HepG2 (cell line): ENCODE measurements at regions not wholly inside any gene's neighbourhood (a gene's known extent, or its start where the extent isn't known, plus 50 kb on each side); places are given as distances from the start of the nearest gene placed in this dataset.
A peak's percentile ranks its signal among the peaks of the same experiment; 100 is the strongest.

ENCODE experiments used
- BRD4 ChIP-seq: sonication (generic); formaldehyde crosslinking; IDR thresholded peaks from 2 replicates; pipeline ENCODE4 v1.4.0; 2020; ENCODE audit warnings: missing genetic modification reagents
- DNMT3B ChIP-seq: conservative IDR thresholded peaks from 2 replicates; pipeline ENCODE4 v1.6.1; 2016; ENCODE audit warnings: missing biosample characterization, control low read depth
- FOXK1 ChIP-seq: sonication (generic); formaldehyde crosslinking; IDR thresholded peaks from 2 replicates; pipeline ENCODE4 v1.4.0; 2020; ENCODE audit warnings: low read depth, missing genetic modification reagents, borderline replicate concordance
- FOXK2 ChIP-seq: fragments of 450-650 bp; IDR thresholded peaks from 2 replicates; pipeline ENCODE4 v1.6.1; 2016
- MIER2 ChIP-seq: IDR thresholded peaks from 2 replicates; pipeline ENCODE4 v1.6.1; 2016; ENCODE audit warnings: missing biosample characterization, missing genetic modification reagents
- NFATC3 ChIP-seq: sonication (generic); formaldehyde crosslinking; IDR thresholded peaks from 2 replicates; pipeline ENCODE4 v1.5.1; 2020; ENCODE audit warnings: mild to moderate bottlenecking, missing genetic modification reagents
- ONECUT2 ChIP-seq: sonication (generic); formaldehyde crosslinking; IDR thresholded peaks from 2 replicates; pipeline ENCODE4 v1.4.0; 2020; ENCODE audit warnings: missing genetic modification reagents
- RFXANK ChIP-seq: IDR thresholded peaks from 2 replicates; pipeline ENCODE4 v1.6.1; 2016
- RORA ChIP-seq: sonication (generic); formaldehyde crosslinking; IDR thresholded peaks from 2 replicates; pipeline ENCODE4 v1.5.0; 2020; ENCODE audit warnings: mild to moderate bottlenecking, missing genetic modification reagents, moderate library complexity
- SATB2 ChIP-seq: sonication (generic); formaldehyde crosslinking; IDR thresholded peaks from 2 replicates; pipeline ENCODE4 v1.5.0; 2020; ENCODE audit warnings: missing genetic modification reagents
- SRSF1 ChIP-seq: fragments of 200-400 bp; formaldehyde crosslinking; optimal IDR thresholded peaks from 2 replicates; pipeline ENCODE3; 2017; ENCODE audit warnings: mild to moderate bottlenecking, low read depth, low read length, moderate library complexity
- ZBTB1 ChIP-seq: sonication (generic); formaldehyde crosslinking; IDR thresholded peaks from 2 replicates; pipeline ENCODE4 v1.4.0; 2020; ENCODE audit warnings: missing genetic modification reagents, borderline replicate concordance
- ZBTB7A ChIP-seq: sonication (generic); formaldehyde crosslinking; IDR thresholded peaks from 2 replicates; pipeline ENCODE4 v1.8.0; 2022; ENCODE audit warnings: mild to moderate bottlenecking, missing genetic modification reagents
- ZNF484 ChIP-seq: sonication (generic); formaldehyde crosslinking; IDR thresholded peaks from 2 replicates; pipeline ENCODE4 v1.5.1; 2020; ENCODE audit warnings: mild to moderate bottlenecking, low read depth, missing genetic modification reagents, borderline replicate concordance
- ZNF496 ChIP-seq: sonication (generic); formaldehyde crosslinking; IDR thresholded peaks from 2 replicates; pipeline ENCODE4 v1.8.1; 2023; ENCODE audit warnings: mild to moderate bottlenecking, moderate library complexity, missing genetic modification reagents; ENCODE audit not compliant: insufficient replicate concordance
- ZNF503 ChIP-seq: sonication (generic); formaldehyde crosslinking; IDR thresholded peaks from 2 replicates; pipeline ENCODE4 v1.4.0; 2020; ENCODE audit warnings: missing genetic modification reagents
- ZNF564 ChIP-seq: sonication (generic); formaldehyde crosslinking; IDR thresholded peaks from 2 replicates; pipeline ENCODE4 v1.8.1; 2023; ENCODE audit warnings: mild to moderate bottlenecking, missing genetic modification reagents
- ZNF646 ChIP-seq: sonication (generic); formaldehyde crosslinking; IDR thresholded peaks from 2 replicates; pipeline ENCODE4 v1.9.0; 2021; ENCODE audit warnings: mild to moderate bottlenecking, missing genetic modification reagents
- ZNF709 ChIP-seq: sonication (generic); formaldehyde crosslinking; IDR thresholded peaks from 2 replicates; pipeline ENCODE4 v1.5.0; 2020; ENCODE audit warnings: mild to moderate bottlenecking, missing genetic modification reagents
- ZNF747 ChIP-seq: sonication (generic); formaldehyde crosslinking; IDR thresholded peaks from 2 replicates; pipeline ENCODE4 v1.8.1; 2023; ENCODE audit warnings: missing genetic modification reagents, mild to moderate bottlenecking, borderline replicate concordance
- ZUFSP ChIP-seq: sonication (generic); formaldehyde crosslinking; IDR thresholded peaks from 2 replicates; pipeline ENCODE4 v1.9.0; 2021; ENCODE audit warnings: missing genetic modification reagents, mild to moderate bottlenecking, borderline replicate concordance

GRCh38 chr20:53800883-53801604 lies 207.4 kb upstream of the ZNF217 start (continued):
- peak; percentile 66; the same call in 1 of the 2 replicates for TF ChIP-seq ZNF646
- TF ChIP-seq ZUFSP (CRISPR knock-in tag) = no peak
- TF ChIP-seq NFATC3 = 0 out of 2 replicates have a peak, but pooled peaks have one; percentile 49
- peak; percentile 95 for TF ChIP-seq ZBTB7A
- TF ChIP-seq SRSF1 = no peak
- TF ChIP-seq ZNF564 (CRISPR knock-in tag) = peak; percentile 63; the same call in 1 of the 2 replicates
- TF ChIP-seq FOXK1 (CRISPR knock-in tag) = peak; percentile 87
- no peak for TF ChIP-seq ZNF496 (CRISPR knock-in tag)
- TF ChIP-seq SATB2 = peak; percentile 71; the same call in 1 of the 2 replicates
- no peak for TF ChIP-seq ZBTB1 (CRISPR knock-in tag)
- TF ChIP-seq RFXANK (CRISPR knock-in tag) = peak; percentile 74; the same call in 1 of the 2 replicates
- peak; percentile 81 for TF ChIP-seq FOXK2
- TF ChIP-seq ZNF709 (CRISPR knock-in tag) = peak; percentile 70; the same call in 1 of the 2 replicates
- TF ChIP-seq ONECUT2 (CRISPR knock-in tag) = peak; percentile 82
- peak; percentile 85 for TF ChIP-seq MIER2
- peak; percentile 91 for TF ChIP-seq DNMT3B (CRISPR knock-in tag)
- peak; percentile 78 for TF ChIP-seq BRD4 (CRISPR knock-in tag)
- peak; percentile 91 for TF ChIP-seq RORA (CRISPR knock-in tag)
- TF ChIP-seq ZNF484 (CRISPR knock-in tag) = no peak
- TF ChIP-seq ZNF503 (CRISPR knock-in tag) = peak; percentile 98
- TF ChIP-seq ZNF747 (CRISPR knock-in tag) = peak; percentile 82; the same call in 1 of the 2 replicates
